Stomach (tissue), 4 donors: ENCODE measurements at regions not wholly inside any gene's neighbourhood (a gene's known extent, or its start where the extent isn't known, plus 50 kb on each side); places are given as distances from the start of the nearest gene placed in this dataset.

ENCODE experiments used
- CTCF ChIP-seq, 7 experiments: fragments of 450-650 bp in 4 of 7; fragments of 200-600 bp in 3 of 7; sonication (generic) in 3 of 7; IDR thresholded peaks; one replicate each; pipeline ENCODE4 v1.5.1; 2016 to 2019; ENCODE audit warnings: antibody characterized with exemption in 7 of 7, control low read depth in 2 of 7, mild to moderate bottlenecking in 1 of 7
- EP300 ChIP-seq: sonication (generic); formaldehyde crosslinking; IDR thresholded peaks from one replicate; pipeline ENCODE4 v1.6.1; 2017; ENCODE audit warnings: antibody characterized with exemption
- POLR2A ChIP-seq, 4 donors: fragments of 450-650 bp; IDR thresholded peaks; one replicate each; pipeline ENCODE4 v1.6.1; 2016; ENCODE audit warnings: antibody characterized with exemption in 4 of 4, control low read depth in 2 of 4, mild to moderate bottlenecking in 1 of 4, moderate library complexity in 1 of 4

GRCh38 chr2:19478409-19478808, 120.0 kb upstream of the OSR1 start:
- no peak for TF ChIP-seq CTCF (IDR thresholded peaks at IDR 0.05)
- TF ChIP-seq POLR2A (IDR thresholded peaks at IDR 0.05) = no peak
- TF ChIP-seq EP300 = no peak
